Tibial nerve (tissue), 4 donors: ENCODE measurements at regions not wholly inside any gene's neighbourhood (a gene's known extent, or its start where the extent isn't known, plus 50 kb on each side); places are given as distances from the start of the nearest gene placed in this dataset.

Source experiments
- DNase-seq, 2 donors: peaks; one replicate each; pipeline ENCODE4 v3.0.0-alpha.2; 2019; ENCODE audit warnings: low spot score in 2 of 2
- H3K27ac ChIP-seq, 4 donors: fragments of 200-600 bp; sonication (generic) in 3 of 4; one replicate each; pipeline ENCODE4 v1.5.1; 2017 to 2019; ENCODE audit warnings: mild to moderate bottlenecking in 1 of 4
- H3K27me3 ChIP-seq, 2 donors: fragments of 200-600 bp; sonication (generic) in 1 of 2; one replicate each; pipeline versions ENCODE4 v1.5.1 to v1.6.0; 2017 to 2019
- H3K36me3 ChIP-seq, 3 donors: fragments of 200-600 bp; sonication (generic); one replicate each; pipeline ENCODE4 v1.5.1; 2018 to 2019
- H3K4me1 ChIP-seq, 4 donors: fragments of 200-600 bp; sonication (generic) in 3 of 4; one replicate each; pipeline ENCODE4 v1.5.1; 2017 to 2019
- H3K4me3 ChIP-seq, 4 donors: fragments of 200-600 bp; sonication (generic) in 3 of 4; one replicate each; pipeline ENCODE4 v1.5.1; 2017 to 2019; ENCODE audit warnings: mild to moderate bottlenecking in 1 of 4, moderate library complexity in 1 of 4
- H3K9me3 ChIP-seq, 4 donors: fragments of 200-600 bp; sonication (generic) in 3 of 4; one replicate each; pipeline ENCODE4 v1.5.1; 2017 to 2019
- EP300 ChIP-seq, 2 donors: sonication (generic); formaldehyde crosslinking; IDR thresholded peaks; one replicate each; pipeline ENCODE4 v1.6.1; 2017; ENCODE audit warnings: antibody characterized with exemption in 2 of 2, mild to moderate bottlenecking in 1 of 2
- POLR2A ChIP-seq, 2 donors: fragments of 450-650 bp; IDR thresholded peaks; one replicate each; pipeline ENCODE4 v1.6.1; 2017; ENCODE audit warnings: antibody characterized with exemption in 2 of 2, mild to moderate bottlenecking in 2 of 2, moderate library complexity in 2 of 2
- WGBS, 2 donors: methylation state at CpG; one replicate each; pipeline ENCODE4 v1.1.5; 2018; 5-methylcytosine and 5-hydroxymethylcytosine counted together
- TF ChIP-seq, protein P1 (sequence below), 5 experiments: fragments of 200-600 bp in 3 of 5; fragments of 450-650 bp in 2 of 5; sonication (generic) in 3 of 5; IDR thresholded peaks; one replicate each; pipeline ENCODE4 v1.5.1; 2016 to 2019; ENCODE audit warnings: antibody characterized with exemption in 5 of 5, mild to moderate bottlenecking in 3 of 5, moderate library complexity in 2 of 5

GRCh38 chr15:53843869-53844569, 84.6 kb upstream of the WDR72 start:
- no peaks in the 10 kb centered on the region for H3K27me3 ChIP-seq
- WGBS, 2 donors, result 77 to 78% methylated on average over 3 of the region's 3 CpGs
- no peaks in the 10 kb centered on the region for H3K36me3 ChIP-seq
- no peaks in the 10 kb centered on the region for H3K4me1 ChIP-seq
- peaks cover 0 to 7% (median 2%) of the 10 kb centered on the region in 4 donors for H3K9me3 ChIP-seq
- no peak overlapping the region for H3K4me3 ChIP-seq
- DNase-seq, result no peak
- TF ChIP-seq EP300 (IDR thresholded peaks at IDR 0.05) (no peak), POLR2A (IDR thresholded peaks at IDR 0.05) (no peak)
- TF ChIP-seq, protein P1, sequence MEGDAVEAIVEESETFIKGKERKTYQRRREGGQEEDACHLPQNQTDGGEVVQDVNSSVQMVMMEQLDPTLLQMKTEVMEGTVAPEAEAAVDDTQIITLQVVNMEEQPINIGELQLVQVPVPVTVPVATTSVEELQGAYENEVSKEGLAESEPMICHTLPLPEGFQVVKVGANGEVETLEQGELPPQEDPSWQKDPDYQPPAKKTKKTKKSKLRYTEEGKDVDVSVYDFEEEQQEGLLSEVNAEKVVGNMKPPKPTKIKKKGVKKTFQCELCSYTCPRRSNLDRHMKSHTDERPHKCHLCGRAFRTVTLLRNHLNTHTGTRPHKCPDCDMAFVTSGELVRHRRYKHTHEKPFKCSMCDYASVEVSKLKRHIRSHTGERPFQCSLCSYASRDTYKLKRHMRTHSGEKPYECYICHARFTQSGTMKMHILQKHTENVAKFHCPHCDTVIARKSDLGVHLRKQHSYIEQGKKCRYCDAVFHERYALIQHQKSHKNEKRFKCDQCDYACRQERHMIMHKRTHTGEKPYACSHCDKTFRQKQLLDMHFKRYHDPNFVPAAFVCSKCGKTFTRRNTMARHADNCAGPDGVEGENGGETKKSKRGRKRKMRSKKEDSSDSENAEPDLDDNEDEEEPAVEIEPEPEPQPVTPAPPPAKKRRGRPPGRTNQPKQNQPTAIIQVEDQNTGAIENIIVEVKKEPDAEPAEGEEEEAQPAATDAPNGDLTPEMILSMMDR (IDR thresholded peaks at IDR 0.05), result no peak
- no peak overlapping the region for H3K27ac ChIP-seq

DNA sequence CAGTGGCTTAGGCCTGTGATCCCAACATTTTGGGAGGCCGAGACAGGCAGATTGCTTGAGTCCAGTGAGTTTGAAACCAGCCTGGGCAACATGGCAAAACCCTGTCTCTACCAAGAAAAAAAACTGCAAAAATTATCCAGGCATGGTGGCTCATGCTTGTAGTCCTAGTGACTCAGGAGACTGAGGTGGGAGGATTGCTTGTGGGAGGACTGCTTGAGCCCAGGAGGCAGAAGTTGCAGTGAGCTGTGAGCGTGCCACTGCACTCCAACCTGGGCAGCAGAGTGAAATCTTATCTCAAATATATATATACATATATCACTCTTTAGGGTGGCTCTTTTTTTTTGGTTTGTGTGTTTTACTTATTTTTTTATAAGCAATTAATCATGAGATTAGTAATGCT, 83.7 kb upstream of the WDR72 start:
- WGBS, 2 donors, result 88 to 96% methylated on average over 2 of the region's 2 CpGs
- TF ChIP-seq POLR2A (IDR thresholded peaks at IDR 0.05), result no peak
- Histone ChIP-seq H3K27ac (no peak overlapping the region), H3K36me3 (no peaks in the 10 kb centered on the region), H3K27me3 (no peaks in the 10 kb centered on the region), H3K4me1 (no peaks in the 10 kb centered on the region), H3K4me3 (no peak overlapping the region), H3K9me3 (peaks cover 0 to 7% (median 2%) of the 10 kb centered on the region in 4 donors)
- no peak for DNase-seq

- Histone ChIP-seq H3K36me3 (no peaks in the 10 kb centered on the region), H3K9me3 (no peaks in the 10 kb centered on the region), H3K27ac (no peak overlapping the region), H3K27me3 (no peaks in the 10 kb centered on the region), H3K4me1 (no peaks in the 10 kb centered on the region), H3K4me3 (no peak overlapping the region)
- WGBS, 2 donors, result 0 to 28% methylated on average over 1 of the region's 1 CpG
- no peak for TF ChIP-seq POLR2A (IDR thresholded peaks at IDR 0.05)
- no peak for TF ChIP-seq EP300 (IDR thresholded peaks at IDR 0.05)
- TF ChIP-seq, protein P1 (IDR thresholded peaks at IDR 0.05), result no peak
- no peak for DNase-seq
These were observed 82.2 kb upstream of the WDR72 start for GRCh38 chr15:53841651-53842050.

DNA sequence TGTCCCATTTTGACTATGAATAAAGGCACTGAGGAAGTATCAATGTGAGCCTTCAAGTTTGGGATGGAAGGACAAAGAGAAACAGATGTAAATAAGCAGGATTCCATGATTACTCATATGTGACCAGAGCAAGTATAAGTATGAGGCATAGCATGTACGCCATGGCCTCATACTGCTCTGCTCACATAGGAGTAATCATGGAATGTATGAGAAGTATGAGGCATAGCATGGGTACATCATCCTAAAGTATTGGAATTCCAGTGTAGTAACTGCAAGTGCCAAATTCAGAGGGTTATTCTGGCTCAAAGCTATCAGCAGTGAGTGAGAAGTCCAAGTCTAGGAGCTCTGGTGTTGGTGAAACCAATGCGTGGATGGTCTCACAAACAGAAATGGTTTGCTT, 81.2 kb upstream of the WDR72 start:
- Histone ChIP-seq H3K9me3 (no peaks in the 10 kb centered on the region), H3K36me3 (no peaks in the 10 kb centered on the region), H3K4me3 (no peak overlapping the region), H3K4me1 (no peaks in the 10 kb centered on the region), H3K27me3 (no peaks in the 10 kb centered on the region), H3K27ac (no peak overlapping the region)
- 85 to 90% methylated on average over 2 of the region's 2 CpGs for WGBS, 2 donors
- no peak for TF ChIP-seq EP300 (IDR thresholded peaks at IDR 0.05)
- no peak for DNase-seq

GRCh38 chr15:53837263-53837662, 77.8 kb upstream of the WDR72 start:
- Histone ChIP-seq H3K4me3 (no peak overlapping the region), H3K4me1 (peaks cover 0 to 5% (median 0%) of the 10 kb centered on the region in 4 donors), H3K9me3 (no peaks in the 10 kb centered on the region), H3K27ac (no peak overlapping the region), H3K27me3 (no peaks in the 10 kb centered on the region), H3K36me3 (no peaks in the 10 kb centered on the region)
- no peak for TF ChIP-seq EP300 (IDR thresholded peaks at IDR 0.05)
- TF ChIP-seq POLR2A (IDR thresholded peaks at IDR 0.05), result no peak
- TF ChIP-seq, protein P1 (IDR thresholded peaks at IDR 0.05), result no peak
- DNase-seq, result no peak
- WGBS, 2 donors, result 57 to 72% methylated on average over 3 of the region's 3 CpGs

DNA sequence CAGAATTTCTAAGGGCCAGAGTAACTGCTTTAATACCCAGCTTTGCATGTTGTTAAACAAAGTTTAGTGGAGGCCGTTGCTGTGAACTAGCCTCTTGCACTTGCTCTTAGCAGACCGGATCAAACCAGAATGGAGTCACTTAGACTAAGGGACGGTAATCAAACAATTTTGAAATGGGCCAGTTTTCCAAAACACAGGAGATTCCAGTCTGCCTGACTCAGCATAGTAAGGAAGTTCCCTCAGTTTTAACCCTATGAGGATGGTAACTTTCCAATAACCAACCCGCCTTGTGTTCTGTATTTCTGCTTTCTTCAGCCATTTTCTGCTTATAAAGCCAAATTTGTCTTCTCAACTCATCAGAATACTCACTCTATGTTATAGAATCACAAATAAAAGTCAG, 77.2 kb upstream of the WDR72 start:
- no peak for DNase-seq
- no peak overlapping the region for H3K4me3 ChIP-seq
- no peaks in the 10 kb centered on the region for H3K36me3 ChIP-seq
- H3K27ac ChIP-seq, result no peak overlapping the region
- H3K4me1 ChIP-seq, result peaks cover 0 to 5% (median 0%) of the 10 kb centered on the region in 4 donors
- H3K27me3 ChIP-seq, result no peaks in the 10 kb centered on the region
- 34 to 37% methylated on average over 4 of the region's 4 CpGs for WGBS, 2 donors
- TF ChIP-seq EP300 (IDR thresholded peaks at IDR 0.05), result no peak
- TF ChIP-seq, protein P1 (IDR thresholded peaks at IDR 0.05), result no peak
- TF ChIP-seq POLR2A (IDR thresholded peaks at IDR 0.05), result no peak
- H3K9me3 ChIP-seq, result no peaks in the 10 kb centered on the region
